ENCODE measurements at regions not wholly inside any gene's neighbourhood (a gene's known extent, or its start where the extent isn't known, plus 50 kb on each side); places are given as distances from the start of the nearest gene placed in this dataset.

GRCh38 chr9:99345451-99345850, 123.4 kb downstream of the SEC61B start:
- Histone ChIP-seq H3K36me3 (ENCODE audit: control insufficient read depth in 4 of 4, insufficient read depth in 4 of 4, low read length in 4 of 4) (no peaks in the 10 kb centered on the region), H3K9me3 (ENCODE audit: control insufficient read depth in 4 of 4, insufficient read depth in 3 of 4, low read length in 3 of 4) (no peaks in the 10 kb centered on the region), H3K27me3 (ENCODE audit: control insufficient read depth in 3 of 3, insufficient read depth in 3 of 3, low read length in 2 of 3) (peaks cover 0 to 13% (median 2%) of the 10 kb centered on the region in 3 donors), H3K9ac (ENCODE audit: insufficient read depth in 1 of 2, low read length in 2 of 2) (no peak overlapping the region), H3K4me1 (ENCODE audit: control insufficient read depth in 5 of 5, insufficient read depth in 5 of 5, low read length in 5 of 5) (no peaks in the 10 kb centered on the region), H3K27ac (ENCODE audit: low read depth in 1 of 2, low read length in 1 of 2) (no peak overlapping the region), H3K4me3 (no peak overlapping the region)
- ATAC-seq (ENCODE audit: insufficient read depth, low FRiP score), result no peak
- DNase-seq, result no peak
- 69 to 100% methylated on average over 1 of the region's 1 CpG for WGBS, 2 donors
- no peak for TF ChIP-seq CTCF (IDR thresholded peaks at IDR 0.05; ENCODE audit: control extremely low read depth, extremely low read depth)

- ATAC-seq (ENCODE audit: insufficient read depth, low FRiP score) (no peak), DNase-seq (no peak)
- Histone ChIP-seq H3K9ac (ENCODE audit: insufficient read depth in 1 of 2, low read length in 2 of 2) (no peak overlapping the region), H3K9me3 (ENCODE audit: control insufficient read depth in 4 of 4, insufficient read depth in 3 of 4, low read length in 3 of 4) (no peaks in the 10 kb centered on the region), H3K4me3 (no peak overlapping the region), H3K4me1 (ENCODE audit: control insufficient read depth in 5 of 5, insufficient read depth in 5 of 5, low read length in 5 of 5) (no peaks in the 10 kb centered on the region), H3K27ac (ENCODE audit: low read depth in 1 of 2, low read length in 1 of 2) (no peak overlapping the region), H3K27me3 (ENCODE audit: control insufficient read depth in 3 of 3, insufficient read depth in 3 of 3, low read length in 2 of 3) (peaks cover 0 to 15% (median 2%) of the 10 kb centered on the region in 3 donors), H3K36me3 (ENCODE audit: control insufficient read depth in 4 of 4, insufficient read depth in 4 of 4, low read length in 4 of 4) (no peaks in the 10 kb centered on the region)
- TF ChIP-seq CTCF (IDR thresholded peaks at IDR 0.05; ENCODE audit: control extremely low read depth, extremely low read depth), result no peak
Measured at GRCh38 chr9:99345942-99346341, 123.9 kb downstream of the SEC61B start.

- Histone ChIP-seq H3K9ac (ENCODE audit: insufficient read depth in 1 of 2, low read length in 2 of 2) (no peak overlapping the region), H3K36me3 (ENCODE audit: control insufficient read depth in 4 of 4, insufficient read depth in 4 of 4, low read length in 4 of 4) (no peaks in the 10 kb centered on the region), H3K27me3 (ENCODE audit: control insufficient read depth in 3 of 3, insufficient read depth in 3 of 3, low read length in 2 of 3) (peaks cover 0 to 15% (median 2%) of the 10 kb centered on the region in 3 donors), H3K9me3 (ENCODE audit: control insufficient read depth in 4 of 4, insufficient read depth in 3 of 4, low read length in 3 of 4) (no peaks in the 10 kb centered on the region), H3K27ac (ENCODE audit: low read depth in 1 of 2, low read length in 1 of 2) (no peak overlapping the region), H3K4me3 (no peak overlapping the region), H3K4me1 (ENCODE audit: control insufficient read depth in 5 of 5, insufficient read depth in 5 of 5, low read length in 5 of 5) (no peaks in the 10 kb centered on the region)
- no peak for TF ChIP-seq CTCF (IDR thresholded peaks at IDR 0.05; ENCODE audit: control extremely low read depth, extremely low read depth)
- DNase-seq (no peak), ATAC-seq (ENCODE audit: insufficient read depth, low FRiP score) (no peak)
- WGBS, 2 donors, result 48 to 57% methylated on average over 4 of the region's 4 CpGs
Measured at GRCh38 chr9:99347568-99347967, 125.5 kb downstream of the SEC61B start.

GRCh38 chr9:99348289-99348688, 126.2 kb downstream of the SEC61B start:
- Histone ChIP-seq H3K27ac (ENCODE audit: low read depth in 1 of 2, low read length in 1 of 2) (no peak overlapping the region), H3K9me3 (ENCODE audit: control insufficient read depth in 4 of 4, insufficient read depth in 3 of 4, low read length in 3 of 4) (no peaks in the 10 kb centered on the region), H3K4me1 (ENCODE audit: control insufficient read depth in 5 of 5, insufficient read depth in 5 of 5, low read length in 5 of 5) (peaks cover 0 to 2% (median 0%) of the 10 kb centered on the region in 5 donors), H3K27me3 (ENCODE audit: control insufficient read depth in 3 of 3, insufficient read depth in 3 of 3, low read length in 2 of 3) (peaks cover 0 to 15% (median 2%) of the 10 kb centered on the region in 3 donors), H3K9ac (ENCODE audit: insufficient read depth in 1 of 2, low read length in 2 of 2) (no peak overlapping the region), H3K4me3 (no peak overlapping the region), H3K36me3 (ENCODE audit: control insufficient read depth in 4 of 4, insufficient read depth in 4 of 4, low read length in 4 of 4) (no peaks in the 10 kb centered on the region)
- DNase-seq, result no peak
- TF ChIP-seq CTCF (IDR thresholded peaks at IDR 0.05; ENCODE audit: control extremely low read depth, extremely low read depth), result no peak
- no peak for ATAC-seq (ENCODE audit: insufficient read depth, low FRiP score)
- WGBS, 2 donors, result 86 to 90% methylated on average over 2 of the region's 2 CpGs
